Gastroesophageal sphincter (tissue), 4 donors: ENCODE measurements at regions not wholly inside any gene's neighbourhood (a gene's known extent, or its start where the extent isn't known, plus 50 kb on each side); places are given as distances from the start of the nearest gene placed in this dataset.

Experiments
- ATAC-seq: fragments of 150-250 bp; one replicate; pipeline ENCODE4 v1.9.1; 2016; ENCODE audit warnings: mild to moderate bottlenecking, moderate library complexity
- H3K27ac ChIP-seq, 4 donors: fragments of 200-600 bp; sonication (generic) in 3 of 4; 1 replicate in 3 of 4; 2 replicates in 1 of 4; pipeline ENCODE4 v1.5.1; 2016 to 2019
- H3K27me3 ChIP-seq: fragments of 200-600 bp; sonication (generic); one replicate; pipeline ENCODE4 v1.5.1; 2019
- H3K36me3 ChIP-seq, 2 donors: fragments of 200-600 bp; sonication (generic); one replicate each; pipeline ENCODE4 v1.5.1; 2019; ENCODE audit warnings: control low read depth in 1 of 2
- H3K4me1 ChIP-seq, 3 donors: fragments of 200-600 bp; sonication (generic); 1 replicate in 2 of 3; 2 replicates in 1 of 3; pipeline ENCODE4 v1.5.1; 2016 to 2019; ENCODE audit warnings: control low read depth in 2 of 3
- H3K4me3 ChIP-seq, 2 donors: fragments of 200-600 bp; sonication (generic); one replicate each; pipeline ENCODE4 v1.5.1; 2019; ENCODE audit warnings: mild to moderate bottlenecking in 1 of 2, moderate library complexity in 1 of 2
- H3K9me3 ChIP-seq, 3 donors: fragments of 200-600 bp; sonication (generic); one replicate each; pipeline ENCODE4 v1.5.1; 2017 to 2019; ENCODE audit warnings: control low read depth in 2 of 3
- EP300 ChIP-seq: sonication (generic); formaldehyde crosslinking; IDR thresholded peaks from one replicate; pipeline ENCODE4 v1.6.1; 2017; ENCODE audit warnings: antibody characterized with exemption, mild to moderate bottlenecking
- POLR2A ChIP-seq, 2 donors: fragments of 450-650 bp; IDR thresholded peaks; one replicate each; pipeline ENCODE4 v1.6.1; 2017; ENCODE audit warnings: antibody characterized with exemption in 2 of 2, mild to moderate bottlenecking in 2 of 2, moderate library complexity in 1 of 2
- POLR2AphosphoS5 ChIP-seq: sonication (generic); formaldehyde crosslinking; IDR thresholded peaks from one replicate; pipeline ENCODE4 v1.6.1; 2017; ENCODE audit warnings: antibody characterized with exemption
- WGBS, 2 donors: methylation state at CpG; one replicate each; pipeline ENCODE4 v1.1.5; 2018; ENCODE audit warnings: low coverage in 1 of 2; 5-methylcytosine and 5-hydroxymethylcytosine counted together
- TF ChIP-seq, protein P1 (sequence below), 4 experiments: fragments of 200-600 bp in 2 of 4; fragments of 450-650 bp in 2 of 4; sonication (generic) in 1 of 4; IDR thresholded peaks; one replicate each; pipeline ENCODE4 v1.5.1; 2017 to 2019; ENCODE audit warnings: antibody characterized with exemption in 4 of 4, mild to moderate bottlenecking in 2 of 4, moderate library complexity in 2 of 4

DNA sequence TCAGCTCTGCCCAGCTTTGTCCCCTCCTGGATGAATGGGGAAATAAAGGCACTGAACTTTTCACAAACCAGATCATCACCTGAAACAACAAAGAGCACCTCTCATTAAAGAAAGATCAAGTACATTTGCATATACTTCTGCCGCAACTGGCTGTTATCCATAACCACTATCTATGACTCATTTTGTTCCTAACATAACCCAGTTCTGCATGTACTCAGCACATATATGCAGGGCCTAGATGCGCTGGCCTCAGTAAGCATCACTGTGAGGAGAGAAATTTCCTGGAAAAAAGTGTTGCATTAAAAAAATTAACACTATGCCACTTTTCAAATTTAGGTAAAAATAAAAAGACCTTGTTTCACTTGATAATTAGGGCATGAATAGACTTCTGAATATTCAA, 1718.4 kb downstream of the TP53TG3F start:
- WGBS, 2 donors, result 75 to 100% methylated on average over 1 to 2 of the region's 2 CpGs
- peaks cover 2% of the 10 kb centered on the region for H3K27me3 ChIP-seq
- ATAC-seq, result no peak
- no peaks in the 10 kb centered on the region for H3K36me3 ChIP-seq
- H3K27ac ChIP-seq, result no peak overlapping the region
- H3K4me3 ChIP-seq, result no peak overlapping the region
- no peaks in the 10 kb centered on the region for H3K4me1 ChIP-seq
- no peak for TF ChIP-seq POLR2AphosphoS5
- no peak for TF ChIP-seq POLR2A (IDR thresholded peaks at IDR 0.05)
- no peak for TF ChIP-seq EP300
- TF ChIP-seq, protein P1, sequence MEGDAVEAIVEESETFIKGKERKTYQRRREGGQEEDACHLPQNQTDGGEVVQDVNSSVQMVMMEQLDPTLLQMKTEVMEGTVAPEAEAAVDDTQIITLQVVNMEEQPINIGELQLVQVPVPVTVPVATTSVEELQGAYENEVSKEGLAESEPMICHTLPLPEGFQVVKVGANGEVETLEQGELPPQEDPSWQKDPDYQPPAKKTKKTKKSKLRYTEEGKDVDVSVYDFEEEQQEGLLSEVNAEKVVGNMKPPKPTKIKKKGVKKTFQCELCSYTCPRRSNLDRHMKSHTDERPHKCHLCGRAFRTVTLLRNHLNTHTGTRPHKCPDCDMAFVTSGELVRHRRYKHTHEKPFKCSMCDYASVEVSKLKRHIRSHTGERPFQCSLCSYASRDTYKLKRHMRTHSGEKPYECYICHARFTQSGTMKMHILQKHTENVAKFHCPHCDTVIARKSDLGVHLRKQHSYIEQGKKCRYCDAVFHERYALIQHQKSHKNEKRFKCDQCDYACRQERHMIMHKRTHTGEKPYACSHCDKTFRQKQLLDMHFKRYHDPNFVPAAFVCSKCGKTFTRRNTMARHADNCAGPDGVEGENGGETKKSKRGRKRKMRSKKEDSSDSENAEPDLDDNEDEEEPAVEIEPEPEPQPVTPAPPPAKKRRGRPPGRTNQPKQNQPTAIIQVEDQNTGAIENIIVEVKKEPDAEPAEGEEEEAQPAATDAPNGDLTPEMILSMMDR (IDR thresholded peaks at IDR 0.05), result no peak
- H3K9me3 ChIP-seq, result no peaks in the 10 kb centered on the region

DNA sequence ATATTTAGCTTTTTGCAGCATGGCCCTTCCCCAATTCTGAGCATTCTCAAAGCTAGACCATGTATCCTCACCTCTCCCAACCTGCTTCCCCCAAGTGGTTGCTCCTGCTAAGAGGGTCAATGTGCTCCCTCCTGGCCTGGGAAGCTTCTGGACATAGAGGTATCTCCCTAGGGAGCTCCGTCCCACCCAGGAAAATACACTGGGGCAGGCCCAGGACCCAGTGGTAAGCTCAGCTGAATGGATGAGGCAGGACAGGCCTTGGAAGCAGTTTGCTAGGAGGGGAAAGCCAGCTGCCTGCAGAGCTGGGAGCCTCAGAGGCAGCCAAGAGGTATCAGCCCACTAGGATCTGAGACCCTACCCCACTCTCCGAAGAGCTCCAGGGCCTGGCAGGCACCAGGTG, 1721.6 kb downstream of the TP53TG3F start:
- WGBS, 2 donors, result no CpG with 5 or more reads among the region's 2 CpGs
- no peak for ATAC-seq
- TF ChIP-seq POLR2A (IDR thresholded peaks at IDR 0.05) (no peak), EP300 (no peak), POLR2AphosphoS5 (no peak)
- TF ChIP-seq, protein P1 (IDR thresholded peaks at IDR 0.05), result no peak

DNA sequence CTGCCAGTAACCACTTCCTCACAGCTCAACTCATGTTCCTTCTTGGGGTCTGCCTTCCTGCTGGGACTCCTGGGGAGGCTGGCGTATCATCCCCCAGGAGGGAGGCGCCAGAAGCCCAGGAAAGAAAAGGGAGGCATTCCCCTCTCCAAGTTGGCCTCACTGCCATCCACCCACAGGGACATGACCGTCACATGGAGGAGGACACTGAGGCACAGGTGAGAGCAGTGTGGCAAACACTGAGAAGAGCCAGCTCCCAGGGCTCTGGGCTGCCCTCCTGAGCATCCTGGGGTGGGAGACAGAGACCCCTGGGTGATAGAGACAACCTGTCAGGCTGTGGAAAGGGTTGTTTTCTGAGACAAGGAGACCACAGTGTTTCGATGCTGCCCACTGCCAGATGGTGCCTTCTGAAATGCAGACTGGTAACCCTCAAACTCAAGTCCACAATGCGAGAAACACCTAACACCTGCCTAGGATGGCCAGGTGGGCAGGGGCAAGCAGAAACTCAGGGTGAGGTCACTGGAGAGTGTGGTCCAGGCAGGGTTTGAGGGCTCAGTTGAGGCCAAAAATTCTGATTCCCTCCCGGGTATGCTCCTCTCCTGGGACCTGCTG, 1722.1 kb downstream of the TP53TG3F start:
- Histone ChIP-seq H3K4me3 (no peak overlapping the region), H3K27ac (no peak overlapping the region), H3K4me1 (no peaks in the 10 kb centered on the region), H3K36me3 (no peaks in the 10 kb centered on the region), H3K9me3 (peaks cover 0 to 6% (median 0%) of the 10 kb centered on the region in 3 donors), H3K27me3 (peaks cover 26% of the 10 kb centered on the region)
- TF ChIP-seq POLR2A (IDR thresholded peaks at IDR 0.05) (no peak), EP300 (no peak), POLR2AphosphoS5 (no peak)
- TF ChIP-seq, protein P1 (IDR thresholded peaks at IDR 0.05), result no peak
- ATAC-seq, result no peak
- WGBS, 2 donors, result 100% methylated on average over 1 of the region's 6 CpGs

More for the DNA sequence above, 1721.6 kb downstream of the TP53TG3F start:
- H3K9me3 ChIP-seq, result peaks cover 0 to 5% (median 0%) of the 10 kb centered on the region in 3 donors
- no peak overlapping the region for H3K4me3 ChIP-seq
- H3K27me3 ChIP-seq, result peaks cover 21% of the 10 kb centered on the region
- no peaks in the 10 kb centered on the region for H3K36me3 ChIP-seq
- H3K27ac ChIP-seq, result no peak overlapping the region
- no peaks in the 10 kb centered on the region for H3K4me1 ChIP-seq

DNA sequence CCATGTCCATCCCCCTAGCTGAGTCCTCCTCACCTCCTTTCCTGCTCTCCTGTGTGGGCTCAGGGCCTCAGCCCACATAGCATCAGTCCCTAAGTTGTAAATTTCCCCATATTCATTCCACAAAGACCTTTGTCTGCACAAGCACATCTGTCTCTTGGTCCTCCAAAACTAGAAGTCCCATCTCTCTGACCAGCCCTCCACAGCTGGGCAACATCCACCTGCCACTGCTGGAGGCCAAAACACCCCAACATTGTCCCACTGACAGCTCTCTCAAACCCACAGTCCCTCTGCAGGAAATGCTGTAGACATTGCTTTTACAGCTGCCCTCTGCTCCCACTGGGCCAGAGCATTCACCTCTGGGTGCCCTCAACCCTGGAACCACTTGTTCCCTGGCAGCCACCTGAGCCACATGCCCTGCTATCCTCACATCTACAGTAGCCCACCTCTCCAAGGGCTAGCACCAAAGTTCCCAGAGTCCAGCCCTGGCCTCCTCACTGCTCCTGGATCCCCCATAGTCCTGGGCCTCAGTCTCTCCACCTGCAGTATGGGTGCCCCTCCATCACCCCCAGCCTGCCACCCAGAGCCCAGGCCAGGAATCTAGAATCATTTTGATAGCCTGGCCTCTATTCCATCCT, 1722.7 kb downstream of the TP53TG3F start:
- no peaks in the 10 kb centered on the region for H3K4me1 ChIP-seq
- H3K27ac ChIP-seq, result no peak overlapping the region
- H3K4me3 ChIP-seq, result no peak overlapping the region
- H3K9me3 ChIP-seq, result peaks cover 0 to 6% (median 0%) of the 10 kb centered on the region in 3 donors
- no peak for ATAC-seq
- TF ChIP-seq EP300 (no peak), POLR2A (IDR thresholded peaks at IDR 0.05) (no peak), POLR2AphosphoS5 (no peak)
- TF ChIP-seq, protein P1 (IDR thresholded peaks at IDR 0.05), result no peak
- H3K27me3 ChIP-seq, result peaks cover 33% of the 10 kb centered on the region
- H3K36me3 ChIP-seq, result no peaks in the 10 kb centered on the region

DNA sequence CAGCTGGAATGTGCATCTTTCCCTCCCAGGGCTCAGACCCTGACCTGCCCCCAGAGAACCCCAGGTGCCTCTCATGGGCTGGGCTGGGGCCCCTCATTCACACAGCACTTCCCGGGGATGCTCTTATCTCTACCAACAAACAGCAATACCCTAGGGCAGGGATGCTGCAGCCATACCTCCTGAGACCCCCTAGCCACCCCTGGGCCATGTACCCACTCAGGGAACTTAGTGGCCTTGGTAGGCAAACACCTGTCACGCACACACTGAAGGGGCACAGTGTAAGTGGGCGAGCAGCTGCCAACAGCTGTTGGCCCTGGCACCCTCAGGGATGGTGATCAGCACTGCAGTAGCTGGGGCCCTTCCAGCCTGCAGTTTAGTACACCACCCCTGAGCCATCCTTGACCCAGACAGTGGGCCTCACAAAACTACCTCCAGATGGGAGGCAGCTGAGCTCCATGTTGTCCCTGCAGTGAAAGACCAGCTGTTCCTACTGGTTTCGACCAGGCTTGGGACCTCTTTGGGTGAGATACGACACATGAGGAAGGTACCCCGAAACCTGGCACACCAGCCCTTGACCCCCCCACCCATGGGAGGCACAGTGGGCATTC, 1723.6 kb downstream of the TP53TG3F start:
- no peak for ATAC-seq
- no peaks in the 10 kb centered on the region for H3K4me1 ChIP-seq
- WGBS, 2 donors, result no CpG with 5 or more reads among the region's 6 CpGs

More for the DNA sequence above, 1723.6 kb downstream of the TP53TG3F start:
- peaks cover 41% of the 10 kb centered on the region for H3K27me3 ChIP-seq
- no peaks in the 10 kb centered on the region for H3K36me3 ChIP-seq
- H3K27ac ChIP-seq, result no peak overlapping the region
- no peak for TF ChIP-seq EP300
- TF ChIP-seq POLR2AphosphoS5, result no peak
- TF ChIP-seq POLR2A (IDR thresholded peaks at IDR 0.05), result no peak
- TF ChIP-seq, protein P1 (IDR thresholded peaks at IDR 0.05), result no peak
- H3K4me3 ChIP-seq, result no peak overlapping the region
- H3K9me3 ChIP-seq, result peaks cover 0 to 6% (median 0%) of the 10 kb centered on the region in 3 donors
